Transverse colon (tissue), 4 donors: ENCODE measurements at regions not wholly inside any gene's neighbourhood (a gene's known extent, or its start where the extent isn't known, plus 50 kb on each side); places are given as distances from the start of the nearest gene placed in this dataset.

Experiments
- DNase-seq: peaks from one replicate; pipeline ENCODE4 v3.0.0-alpha.2; 2019
- H3K27ac ChIP-seq, 4 donors: fragments of 200-600 bp; sonication (generic); 2 replicates each; pipeline ENCODE4 v1.5.1; 2016 to 2018; ENCODE audit warnings: inconsistent platforms in 4 of 4
- H3K27me3 ChIP-seq: fragments of 200-600 bp; sonication (generic); 2 replicates; pipeline ENCODE4 v1.5.1; 2017; ENCODE audit warnings: inconsistent platforms
- H3K36me3 ChIP-seq, 4 donors: fragments of 200-600 bp; sonication (generic); 2 replicates each; pipeline ENCODE4 v1.5.1; 2017 to 2019; ENCODE audit warnings: inconsistent platforms in 4 of 4
- H3K4me1 ChIP-seq, 4 donors: fragments of 200-600 bp; sonication (generic); 2 replicates each; pipeline ENCODE4 v1.5.1; 2017 to 2020; ENCODE audit warnings: inconsistent platforms in 4 of 4
- H3K4me3 ChIP-seq, 4 donors: fragments of 200-600 bp; sonication (generic); 1 replicate in 1 of 4; 2 replicates in 3 of 4; pipeline versions ENCODE4 v1.5.1 to v1.6.1; 2017 to 2019; ENCODE audit warnings: inconsistent platforms in 4 of 4
- H3K9me3 ChIP-seq, 2 donors: fragments of 200-600 bp; sonication (generic); 2 replicates each; pipeline ENCODE4 v1.5.1; 2017 to 2019; ENCODE audit warnings: inconsistent platforms in 2 of 2
- CTCF ChIP-seq, 5 experiments: fragments of 200-600 bp in 3 of 5; fragments of 450-650 bp in 2 of 5; sonication (generic) in 3 of 5; IDR thresholded peaks; 1 replicate in 2 of 5; 2 replicates in 3 of 5; pipeline ENCODE4 v1.5.1; 2016 to 2017; ENCODE audit warnings: antibody characterized with exemption in 5 of 5, inconsistent platforms in 3 of 5, mild to moderate bottlenecking in 2 of 5, moderate library complexity in 1 of 5
- EP300 ChIP-seq: sonication (generic); formaldehyde crosslinking; IDR thresholded peaks from one replicate; pipeline ENCODE4 v1.6.1; 2017; ENCODE audit warnings: antibody characterized with exemption, low read depth
- POLR2A ChIP-seq: fragments of 450-650 bp; IDR thresholded peaks from one replicate; pipeline ENCODE4 v1.6.1; 2016; ENCODE audit warnings: antibody characterized with exemption, mild to moderate bottlenecking, moderate library complexity
- POLR2AphosphoS5 ChIP-seq, 3 donors: sonication (generic); formaldehyde crosslinking; IDR thresholded peaks; one replicate each; pipeline ENCODE4 v1.6.1; 2016; ENCODE audit warnings: antibody characterized with exemption in 3 of 3
- WGBS, 2 donors: methylation state at CpG; one replicate each; pipeline ENCODE4 v1.1.5; 2018; ENCODE audit warnings: low coverage in 1 of 2; 5-methylcytosine and 5-hydroxymethylcytosine counted together
- in situ Hi-C, 4 donors: fragments of 200-750 bp; cut with MboI; loops; one replicate each; pipeline versions ENCODE4 v1.15.0 to v1.15.1; 2017; ENCODE audit warnings: low sequenced_read_pairs in 3 of 4, low pct_ligation_motif_present in 1 of 4, low pct_unique_long_range_greater_than_20kb in 1 of 4
- intact Hi-C: fragments of 100-400 bp; cut with DNase I; formaldehyde crosslinking; loops from one replicate; pipeline ENCODE4 v1.15.1; 2023; ENCODE audit warnings: low total_unique reads

GRCh38 chr2:228503731-228504130 lies 322.2 kb upstream of the SPHKAP start:
- H3K27ac ChIP-seq: no peak overlapping the region
- no peaks in the 10 kb centered on the region for H3K9me3 ChIP-seq
- in situ Hi-C loops: no loop called here
- no peaks in the 10 kb centered on the region for H3K4me1 ChIP-seq
- H3K4me3 ChIP-seq: no peak overlapping the region
- H3K36me3 ChIP-seq: no peaks in the 10 kb centered on the region
- intact Hi-C loops: no loop called here
- H3K27me3 ChIP-seq: no peaks in the 10 kb centered on the region
- TF ChIP-seq POLR2A: no peak
- TF ChIP-seq POLR2AphosphoS5 (IDR thresholded peaks at IDR 0.05): no peak
- TF ChIP-seq CTCF (IDR thresholded peaks at IDR 0.05): no peak
- TF ChIP-seq EP300: no peak
- DNase-seq: no peak

GRCh38 chr2:228493852-228494251 lies 312.4 kb upstream of the SPHKAP start:
- no peaks in the 10 kb centered on the region for H3K36me3 ChIP-seq
- in situ Hi-C loops (no loop called here), intact Hi-C loops (no loop called here)
- H3K4me3 ChIP-seq: no peak overlapping the region
- no peaks in the 10 kb centered on the region for H3K4me1 ChIP-seq
- H3K27me3 ChIP-seq: no peaks in the 10 kb centered on the region
- no peaks in the 10 kb centered on the region for H3K9me3 ChIP-seq
- no peak for DNase-seq
- TF ChIP-seq POLR2A: no peak
- TF ChIP-seq EP300: no peak
- no peak for TF ChIP-seq POLR2AphosphoS5 (IDR thresholded peaks at IDR 0.05)
- TF ChIP-seq CTCF (IDR thresholded peaks at IDR 0.05): no peak
- 90 to 97% methylated on average over 3 of the region's 3 CpGs for WGBS, 2 donors
- no peak overlapping the region for H3K27ac ChIP-seq

DNA sequence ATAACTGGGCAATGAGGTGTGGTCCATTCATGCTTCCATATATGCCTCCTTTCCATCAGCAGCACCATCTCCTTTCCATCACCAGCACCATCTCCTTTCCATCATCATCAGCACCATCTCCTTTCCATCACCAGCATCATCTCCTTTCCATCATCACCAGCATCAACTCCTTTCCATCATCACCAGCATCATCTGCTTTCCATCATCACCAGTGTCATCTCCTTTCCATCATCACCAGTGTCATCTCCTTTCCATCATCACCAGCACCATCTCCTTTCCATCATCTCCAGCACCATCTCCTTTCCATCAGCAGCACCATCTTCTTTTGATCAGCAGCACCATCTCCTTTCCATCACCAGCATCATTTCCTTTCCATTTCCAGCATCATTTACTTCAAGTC lies 297.5 kb upstream of the SPHKAP start:
- no peak overlapping the region for H3K4me3 ChIP-seq
- no peaks in the 10 kb centered on the region for H3K36me3 ChIP-seq
- in situ Hi-C loops: no loop called here
- intact Hi-C loops: no loop called here
- no peak for TF ChIP-seq EP300
- TF ChIP-seq CTCF (IDR thresholded peaks at IDR 0.05): no peak
- no peak for TF ChIP-seq POLR2AphosphoS5 (IDR thresholded peaks at IDR 0.05)
- TF ChIP-seq POLR2A: no peak
- H3K9me3 ChIP-seq: no peaks in the 10 kb centered on the region
- H3K27ac ChIP-seq: no peak overlapping the region
- no peaks in the 10 kb centered on the region for H3K4me1 ChIP-seq
- no peaks in the 10 kb centered on the region for H3K27me3 ChIP-seq
- DNase-seq: no peak

- DNase-seq: no peak
- Histone ChIP-seq H3K9me3 (no peaks in the 10 kb centered on the region), H3K27ac (no peak overlapping the region), H3K4me1 (no peaks in the 10 kb centered on the region), H3K36me3 (no peaks in the 10 kb centered on the region), H3K27me3 (no peaks in the 10 kb centered on the region), H3K4me3 (no peak overlapping the region)
- in situ Hi-C loops: no loop called here
- intact Hi-C loops: no loop called here
- TF ChIP-seq POLR2AphosphoS5 (IDR thresholded peaks at IDR 0.05) (no peak), EP300 (no peak), POLR2A (no peak), CTCF (IDR thresholded peaks at IDR 0.05) (no peak)
- WGBS, 2 donors: 69 to 82% methylated on average over 2 of the region's 2 CpGs
These were observed 293.0 kb upstream of the SPHKAP start for GRCh38 chr2:228474466-228474865.
